ENCODE measurements at regions not wholly inside any gene's neighbourhood (a gene's known extent, or its start where the extent isn't known, plus 50 kb on each side); places are given as distances from the start of the nearest gene placed in this dataset.

- no peak for TF ChIP-seq CTCF (IDR thresholded peaks at IDR 0.05; ENCODE audit: unreplicated experiment)
- DNase-seq (ENCODE audit: unreplicated experiment) = no peak
- BruUV-seq (replicated peaks) = no TSS peak
- Mint-ChIP-seq H3K4me1 (ENCODE audit: insufficient read depth, unreplicated experiment) (no peaks in the 10 kb centered on the region), H3K36me3 (ENCODE audit: insufficient read depth, unreplicated experiment) (no peaks in the 10 kb centered on the region), H3K27ac (ENCODE audit: low read depth, unreplicated experiment) (no peak overlapping the region), H3K9me3 (ENCODE audit: unreplicated experiment) (peaks cover 6% of the 10 kb centered on the region), H3K27me3 (ENCODE audit: insufficient read depth, unreplicated experiment) (no peaks in the 10 kb centered on the region), H3K4me3 (ENCODE audit: unreplicated experiment) (no peak overlapping the region)
- POLR2A ChIA-PET = no interaction called here
- intact Hi-C loops (cut with micrococcal nuclease) = no loop called here
- CTCF ChIA-PET = no interaction called here
These were observed 184.4 kb upstream of the SLC39A10 start for GRCh38 chr2:195472501-195473234.

GRCh38 chr2:195471807-195472206 is 185.2 kb upstream of the SLC39A10 start:
- TF ChIP-seq CTCF (IDR thresholded peaks at IDR 0.05; ENCODE audit: unreplicated experiment) = no peak
- no peak overlapping the region for H3K27ac Mint-ChIP-seq (ENCODE audit: low read depth, unreplicated experiment)
- BruUV-seq (replicated peaks) = no TSS peak
- ChIA-PET POLR2A (interaction anchor here (0.5 kb wide), 2 partner anchors 8 to 178 kb away, joined by 3 read pairs; no protein-coding TSS in a partner anchor), CTCF (interaction anchor here (0.7 kb wide), 1 partner anchor 1085 kb away, joined by 3 read pairs; no protein-coding TSS in a partner anchor)
- H3K27me3 Mint-ChIP-seq (ENCODE audit: insufficient read depth, unreplicated experiment) = no peaks in the 10 kb centered on the region
- H3K9me3 Mint-ChIP-seq (ENCODE audit: unreplicated experiment) = no peaks in the 10 kb centered on the region
- H3K4me3 Mint-ChIP-seq (ENCODE audit: unreplicated experiment) = no peak overlapping the region
- H3K4me1 Mint-ChIP-seq (ENCODE audit: insufficient read depth, unreplicated experiment) = no peaks in the 10 kb centered on the region
- no peaks in the 10 kb centered on the region for H3K36me3 Mint-ChIP-seq (ENCODE audit: insufficient read depth, unreplicated experiment)
- intact Hi-C loops (cut with micrococcal nuclease) = no loop called here
- DNase-seq (ENCODE audit: unreplicated experiment) = no peak

- Mint-ChIP-seq H3K27ac (ENCODE audit: low read depth, unreplicated experiment) (no peak overlapping the region), H3K27me3 (ENCODE audit: insufficient read depth, unreplicated experiment) (no peaks in the 10 kb centered on the region), H3K9me3 (ENCODE audit: unreplicated experiment) (peaks cover 1% of the 10 kb centered on the region), H3K36me3 (ENCODE audit: insufficient read depth, unreplicated experiment) (no peaks in the 10 kb centered on the region), H3K4me1 (ENCODE audit: insufficient read depth, unreplicated experiment) (no peaks in the 10 kb centered on the region), H3K4me3 (ENCODE audit: unreplicated experiment) (no peak overlapping the region)
- intact Hi-C loops (cut with micrococcal nuclease) = no loop called here
- POLR2A ChIA-PET = interaction anchor here (0.5 kb wide), 1 partner anchor 8 kb away, joined by 3 read pairs; no protein-coding TSS in a partner anchor
- TF ChIP-seq CTCF (IDR thresholded peaks at IDR 0.05; ENCODE audit: unreplicated experiment) = no peak
- CTCF ChIA-PET = interaction anchor here (0.7 kb wide), 2 partner anchors 25 to 1085 kb away, joined by 3 read pairs; no protein-coding TSS in a partner anchor
- no TSS peak for BruUV-seq (replicated peaks)
- DNase-seq (ENCODE audit: unreplicated experiment) = no peak
These were observed 185.9 kb upstream of the SLC39A10 start for GRCh38 chr2:195471163-195471562.

- intact Hi-C loops (cut with micrococcal nuclease) = no loop called here
- no peaks in the 10 kb centered on the region for H3K27me3 Mint-ChIP-seq (ENCODE audit: insufficient read depth, unreplicated experiment)
- H3K9me3 Mint-ChIP-seq (ENCODE audit: unreplicated experiment) = peaks cover 7% of the 10 kb centered on the region
- no peak for DNase-seq (ENCODE audit: unreplicated experiment)
- no peak overlapping the region for H3K27ac Mint-ChIP-seq (ENCODE audit: low read depth, unreplicated experiment)
- no peak for TF ChIP-seq CTCF (IDR thresholded peaks at IDR 0.05; ENCODE audit: unreplicated experiment)
- no peaks in the 10 kb centered on the region for H3K4me1 Mint-ChIP-seq (ENCODE audit: insufficient read depth, unreplicated experiment)
- no peak overlapping the region for H3K4me3 Mint-ChIP-seq (ENCODE audit: unreplicated experiment)
- BruUV-seq (replicated peaks) = no TSS peak
- ChIA-PET POLR2A (no interaction called here), CTCF (interaction anchor here (0.7 kb wide), 1 partner anchor 25 kb away, joined by 3 read pairs; no protein-coding TSS in a partner anchor)
- H3K36me3 Mint-ChIP-seq (ENCODE audit: insufficient read depth, unreplicated experiment) = no peaks in the 10 kb centered on the region
These were observed 186.4 kb upstream of the SLC39A10 start for GRCh38 chr2:195470622-195471021.
